Ishikawa (cell line): ENCODE measurements at regions not wholly inside any gene's neighbourhood (a gene's known extent, or its start where the extent isn't known, plus 50 kb on each side); places are given as distances from the start of the nearest gene placed in this dataset.

Source experiments
- EP300 ChIP-seq: IDR thresholded peaks from 2 replicates; pipeline ENCODE4 v1.6.1; 2012; ENCODE audit warnings: borderline replicate concordance
- FOXM1 ChIP-seq: IDR thresholded peaks from 2 replicates; pipeline ENCODE4 v1.6.1; 2012; ENCODE audit warnings: low read depth, borderline replicate concordance
- TAF1 ChIP-seq: IDR thresholded peaks from 2 replicates; pipeline ENCODE4 v1.6.1; 2012; ENCODE audit warnings: low read depth, mild to moderate bottlenecking
- USF1 ChIP-seq: IDR thresholded peaks from 2 replicates; pipeline ENCODE4 v1.6.1; 2012
- YY1 ChIP-seq: IDR thresholded peaks from 2 replicates; pipeline ENCODE4 v1.6.1; 2012; ENCODE audit warnings: low read depth

- TF ChIP-seq EP300 (no peak), FOXM1 (no peak), YY1 (no peak), USF1 (no peak), TAF1 (no peak)
Measured at GRCh38 chr2:60118917-60119316, 434.5 kb downstream of the BCL11A start.
